GM23338 (cell line): ENCODE measurements at regions not wholly inside any gene's neighbourhood (a gene's known extent, or its start where the extent isn't known, plus 50 kb on each side); places are given as distances from the start of the nearest gene placed in this dataset.

ENCODE experiments used
- EZH2 ChIP-seq: fragments of 200-600 bp; sonication (generic); IDR thresholded peaks from one replicate; pipeline ENCODE4 v1.8.0; 2017; ENCODE audit warnings: antibody characterized with exemption, mild to moderate bottlenecking, low read depth; ENCODE audit not compliant: unreplicated experiment
- EZH2phosphoT487 ChIP-seq: fragments of 200-600 bp; sonication (generic); IDR thresholded peaks from one replicate; pipeline ENCODE4 v1.8.1; 2018; ENCODE audit warnings: antibody characterized with exemption; ENCODE audit not compliant: unreplicated experiment
- NANOG ChIP-seq: IDR thresholded peaks from 2 replicates; pipeline ENCODE4 v1.6.1; 2016; ENCODE audit warnings: antibody characterized with exemption, borderline replicate concordance
- POLR2AphosphoS5 ChIP-seq: IDR thresholded peaks from 2 replicates; pipeline ENCODE4 v1.6.1; 2016; ENCODE audit warnings: antibody characterized with exemption, low read depth
- TF ChIP-seq, protein P1 (sequence below), 2 experiments: fragments of 200-600 bp in 1 of 2; sonication (generic) in 1 of 2; conservative IDR thresholded peaks; 2 replicates each; pipeline versions ENCODE4 v1.5.1 to v1.6.1; 2016 to 2017; ENCODE audit warnings: antibody characterized with exemption in 2 of 2, low read depth in 2 of 2, mild to moderate bottlenecking in 2 of 2, moderate library complexity in 1 of 2
- TF ChIP-seq, protein P2 (sequence below): IDR thresholded peaks from one replicate; pipeline ENCODE4 v1.6.1; 2018; ENCODE audit warnings: antibody characterized with exemption; ENCODE audit not compliant: unreplicated experiment
- TF ChIP-seq, protein P3 (sequence below): IDR thresholded peaks from 2 replicates; pipeline ENCODE4 v1.6.1; 2016; ENCODE audit warnings: antibody characterized with exemption

DNA sequence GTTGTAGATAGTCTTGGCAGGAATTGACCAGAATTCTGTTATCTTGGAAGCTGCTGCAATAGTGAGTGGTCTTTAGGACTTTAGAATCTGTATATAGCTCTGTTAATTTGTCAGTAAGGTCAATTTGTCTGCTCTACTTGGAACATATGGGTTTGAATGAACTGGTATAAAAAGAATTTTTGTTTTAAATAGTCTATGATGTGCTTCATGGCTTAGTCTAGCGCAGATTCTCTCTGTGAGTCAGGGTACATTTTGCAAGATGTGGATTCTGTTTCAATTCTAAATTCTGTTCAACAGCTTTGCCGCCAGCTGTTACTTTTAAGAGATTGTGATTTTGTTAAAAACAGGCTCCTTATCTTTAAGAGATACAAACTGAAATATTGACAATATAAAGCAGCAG is 135.9 kb upstream of the AGBL1 start:
- TF ChIP-seq, protein P1, sequence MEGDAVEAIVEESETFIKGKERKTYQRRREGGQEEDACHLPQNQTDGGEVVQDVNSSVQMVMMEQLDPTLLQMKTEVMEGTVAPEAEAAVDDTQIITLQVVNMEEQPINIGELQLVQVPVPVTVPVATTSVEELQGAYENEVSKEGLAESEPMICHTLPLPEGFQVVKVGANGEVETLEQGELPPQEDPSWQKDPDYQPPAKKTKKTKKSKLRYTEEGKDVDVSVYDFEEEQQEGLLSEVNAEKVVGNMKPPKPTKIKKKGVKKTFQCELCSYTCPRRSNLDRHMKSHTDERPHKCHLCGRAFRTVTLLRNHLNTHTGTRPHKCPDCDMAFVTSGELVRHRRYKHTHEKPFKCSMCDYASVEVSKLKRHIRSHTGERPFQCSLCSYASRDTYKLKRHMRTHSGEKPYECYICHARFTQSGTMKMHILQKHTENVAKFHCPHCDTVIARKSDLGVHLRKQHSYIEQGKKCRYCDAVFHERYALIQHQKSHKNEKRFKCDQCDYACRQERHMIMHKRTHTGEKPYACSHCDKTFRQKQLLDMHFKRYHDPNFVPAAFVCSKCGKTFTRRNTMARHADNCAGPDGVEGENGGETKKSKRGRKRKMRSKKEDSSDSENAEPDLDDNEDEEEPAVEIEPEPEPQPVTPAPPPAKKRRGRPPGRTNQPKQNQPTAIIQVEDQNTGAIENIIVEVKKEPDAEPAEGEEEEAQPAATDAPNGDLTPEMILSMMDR (conservative IDR thresholded peaks at IDR 0.05; ENCODE audit: low read depth in 2 of 2), result no peak
- TF ChIP-seq NANOG, result no peak
- no peak for TF ChIP-seq EZH2
- no peak for TF ChIP-seq EZH2phosphoT487
- no peak for TF ChIP-seq POLR2AphosphoS5
- TF ChIP-seq, protein P2, sequence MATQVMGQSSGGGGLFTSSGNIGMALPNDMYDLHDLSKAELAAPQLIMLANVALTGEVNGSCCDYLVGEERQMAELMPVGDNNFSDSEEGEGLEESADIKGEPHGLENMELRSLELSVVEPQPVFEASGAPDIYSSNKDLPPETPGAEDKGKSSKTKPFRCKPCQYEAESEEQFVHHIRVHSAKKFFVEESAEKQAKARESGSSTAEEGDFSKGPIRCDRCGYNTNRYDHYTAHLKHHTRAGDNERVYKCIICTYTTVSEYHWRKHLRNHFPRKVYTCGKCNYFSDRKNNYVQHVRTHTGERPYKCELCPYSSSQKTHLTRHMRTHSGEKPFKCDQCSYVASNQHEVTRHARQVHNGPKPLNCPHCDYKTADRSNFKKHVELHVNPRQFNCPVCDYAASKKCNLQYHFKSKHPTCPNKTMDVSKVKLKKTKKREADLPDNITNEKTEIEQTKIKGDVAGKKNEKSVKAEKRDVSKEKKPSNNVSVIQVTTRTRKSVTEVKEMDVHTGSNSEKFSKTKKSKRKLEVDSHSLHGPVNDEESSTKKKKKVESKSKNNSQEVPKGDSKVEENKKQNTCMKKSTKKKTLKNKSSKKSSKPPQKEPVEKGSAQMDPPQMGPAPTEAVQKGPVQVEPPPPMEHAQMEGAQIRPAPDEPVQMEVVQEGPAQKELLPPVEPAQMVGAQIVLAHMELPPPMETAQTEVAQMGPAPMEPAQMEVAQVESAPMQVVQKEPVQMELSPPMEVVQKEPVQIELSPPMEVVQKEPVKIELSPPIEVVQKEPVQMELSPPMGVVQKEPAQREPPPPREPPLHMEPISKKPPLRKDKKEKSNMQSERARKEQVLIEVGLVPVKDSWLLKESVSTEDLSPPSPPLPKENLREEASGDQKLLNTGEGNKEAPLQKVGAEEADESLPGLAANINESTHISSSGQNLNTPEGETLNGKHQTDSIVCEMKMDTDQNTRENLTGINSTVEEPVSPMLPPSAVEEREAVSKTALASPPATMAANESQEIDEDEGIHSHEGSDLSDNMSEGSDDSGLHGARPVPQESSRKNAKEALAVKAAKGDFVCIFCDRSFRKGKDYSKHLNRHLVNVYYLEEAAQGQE, result no peak
- TF ChIP-seq, protein P3, sequence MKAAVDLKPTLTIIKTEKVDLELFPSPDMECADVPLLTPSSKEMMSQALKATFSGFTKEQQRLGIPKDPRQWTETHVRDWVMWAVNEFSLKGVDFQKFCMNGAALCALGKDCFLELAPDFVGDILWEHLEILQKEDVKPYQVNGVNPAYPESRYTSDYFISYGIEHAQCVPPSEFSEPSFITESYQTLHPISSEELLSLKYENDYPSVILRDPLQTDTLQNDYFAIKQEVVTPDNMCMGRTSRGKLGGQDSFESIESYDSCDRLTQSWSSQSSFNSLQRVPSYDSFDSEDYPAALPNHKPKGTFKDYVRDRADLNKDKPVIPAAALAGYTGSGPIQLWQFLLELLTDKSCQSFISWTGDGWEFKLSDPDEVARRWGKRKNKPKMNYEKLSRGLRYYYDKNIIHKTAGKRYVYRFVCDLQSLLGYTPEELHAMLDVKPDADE, result no peak
